MG63 (cell line): ENCODE measurements at regions not wholly inside any gene's neighbourhood (a gene's known extent, or its start where the extent isn't known, plus 50 kb on each side); places are given as distances from the start of the nearest gene placed in this dataset.
A peak's percentile ranks its signal among the peaks of the same experiment; 100 is the strongest.

Source experiments
- DNase-seq: peaks from one replicate; pipeline ENCODE4 v3.0.0-alpha.2; 2020
- H3K27me3 ChIP-seq: fragments of 250-450 bp; sonication (Bioruptor Pico); 2 replicates; pipeline ENCODE4 v1.5.1; 2020; ENCODE audit warnings: mild to moderate bottlenecking, moderate library complexity
- H3K36me3 ChIP-seq: fragments of 250-450 bp; sonication (Bioruptor Pico); 2 replicates; pipeline ENCODE4 v1.5.1; 2020; ENCODE audit warnings: mild to moderate bottlenecking, moderate library complexity
- H3K4me3 ChIP-seq: fragments of 250-450 bp; sonication (Bioruptor Pico); 2 replicates; pipeline ENCODE4 v1.5.1; 2020; ENCODE audit warnings: mild to moderate bottlenecking, moderate library complexity
- H3K9me3 ChIP-seq: fragments of 250-450 bp; sonication (Bioruptor Pico); 2 replicates; pipeline ENCODE4 v1.5.1; 2020; ENCODE audit warnings: mild to moderate bottlenecking, moderate library complexity

GRCh38 chr16:64638766-64639165, 483.1 kb downstream of the CDH11 start:
- no peaks in the 10 kb centered on the region for H3K27me3 ChIP-seq
- no peaks in the 10 kb centered on the region for H3K36me3 ChIP-seq
- H3K9me3 ChIP-seq = no peaks in the 10 kb centered on the region
- no peak for DNase-seq
- H3K4me3 ChIP-seq = no peak overlapping the region

DNA sequence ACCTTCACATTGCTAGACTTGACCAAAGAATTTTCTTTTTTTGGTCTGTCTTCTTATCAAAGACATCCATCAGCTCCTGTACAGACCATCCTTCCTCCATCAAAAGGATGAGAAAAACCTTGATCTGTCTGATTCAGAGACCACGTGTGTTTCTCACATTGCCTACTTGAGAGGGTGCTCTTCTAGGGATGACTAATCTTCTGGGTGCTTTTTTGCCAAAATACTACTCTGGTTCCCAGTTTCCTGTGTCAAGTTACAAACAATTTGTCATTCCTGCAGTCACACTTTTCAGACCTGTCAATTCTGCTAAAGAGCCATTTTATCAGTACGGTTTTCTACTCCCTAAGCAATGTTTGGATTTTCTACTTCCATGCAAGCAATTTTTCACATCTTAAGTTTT, 492.2 kb downstream of the CDH11 start:
- Histone ChIP-seq H3K4me3 (no peak overlapping the region), H3K9me3 (no peaks in the 10 kb centered on the region), H3K36me3 (no peaks in the 10 kb centered on the region), H3K27me3 (no peaks in the 10 kb centered on the region)
- DNase-seq = no peak

DNA sequence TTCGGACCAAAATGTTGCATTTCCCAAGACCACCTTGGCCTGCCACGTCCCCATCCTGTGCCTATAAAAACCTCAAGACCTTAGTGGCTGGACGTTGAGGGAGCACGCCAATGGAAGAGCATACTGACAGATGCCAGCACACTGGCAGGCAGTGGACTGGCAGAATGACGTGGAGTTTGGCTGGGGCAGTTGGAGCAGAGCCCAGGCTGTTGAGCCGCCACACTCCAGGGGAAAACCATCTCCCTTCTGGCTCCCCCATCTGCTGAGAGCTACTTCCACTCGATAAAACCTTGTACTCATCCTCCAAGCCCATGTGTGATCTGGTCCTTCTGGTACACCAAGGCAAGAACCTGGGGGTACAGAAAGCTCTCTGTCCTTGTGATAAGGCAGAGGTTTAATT, 494.1 kb downstream of the CDH11 start:
- Histone ChIP-seq H3K36me3 (no peaks in the 10 kb centered on the region), H3K9me3 (no peaks in the 10 kb centered on the region), H3K27me3 (no peaks in the 10 kb centered on the region), H3K4me3 (no peak overlapping the region)
- DNase-seq = peak; percentile 91

DNA sequence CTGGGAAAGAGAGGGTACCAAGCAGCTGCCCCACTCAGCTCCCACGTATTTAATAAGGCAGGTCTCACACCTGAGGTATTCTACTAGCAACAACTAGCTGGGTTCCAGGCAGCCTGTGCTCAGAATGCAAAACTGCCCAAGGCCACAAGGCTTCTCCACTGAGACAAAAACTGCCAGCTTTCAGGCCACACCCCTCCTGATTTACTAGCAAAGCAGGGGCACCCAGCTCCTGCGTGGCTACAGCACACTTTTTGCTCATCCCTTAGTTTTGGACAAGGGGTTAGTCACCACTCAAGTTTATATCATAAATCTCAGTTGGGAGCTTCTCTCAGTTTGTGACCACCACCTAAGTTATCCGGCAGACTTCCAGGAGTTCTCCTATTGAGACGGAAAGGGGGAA, 494.6 kb downstream of the CDH11 start:
- no peak overlapping the region for H3K4me3 ChIP-seq
- no peaks in the 10 kb centered on the region for H3K27me3 ChIP-seq
- H3K9me3 ChIP-seq = no peaks in the 10 kb centered on the region
- no peaks in the 10 kb centered on the region for H3K36me3 ChIP-seq
- peak; percentile 86 for DNase-seq

DNA sequence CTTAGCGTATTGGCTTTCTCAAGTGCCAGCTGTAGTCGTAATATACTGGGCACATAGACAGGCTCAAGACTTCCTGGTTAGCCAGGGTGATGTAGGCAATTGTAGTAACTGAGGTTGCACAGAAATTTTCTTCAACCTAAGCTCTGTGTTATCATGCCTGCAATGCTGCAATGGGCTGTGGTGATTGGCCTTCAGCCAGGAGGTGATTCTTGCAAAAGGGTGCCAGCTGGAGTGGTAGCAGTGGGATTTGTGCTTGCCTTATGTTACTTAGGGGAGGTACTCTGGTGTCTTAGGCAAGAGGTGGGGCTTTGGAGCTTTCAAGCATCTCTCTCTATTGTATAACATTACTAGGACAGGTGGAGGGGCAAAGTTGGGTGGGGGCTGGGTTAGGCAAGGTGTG, 495.1 kb downstream of the CDH11 start:
- DNase-seq = peak; percentile 77
- no peaks in the 10 kb centered on the region for H3K9me3 ChIP-seq
- H3K4me3 ChIP-seq = no peak overlapping the region
- H3K36me3 ChIP-seq = no peaks in the 10 kb centered on the region
- no peaks in the 10 kb centered on the region for H3K27me3 ChIP-seq

GRCh38 chr16:64621616-64622015, 500.2 kb downstream of the CDH11 start:
- no peak for DNase-seq
- Histone ChIP-seq H3K36me3 (no peaks in the 10 kb centered on the region), H3K9me3 (no peaks in the 10 kb centered on the region), H3K4me3 (no peak overlapping the region), H3K27me3 (no peaks in the 10 kb centered on the region)

GRCh38 chr16:64617836-64618476, 503.9 kb downstream of the CDH11 start:
- H3K27me3 ChIP-seq = no peaks in the 10 kb centered on the region
- DNase-seq = no peak
- no peak overlapping the region for H3K4me3 ChIP-seq
- no peaks in the 10 kb centered on the region for H3K36me3 ChIP-seq
- no peaks in the 10 kb centered on the region for H3K9me3 ChIP-seq

DNA sequence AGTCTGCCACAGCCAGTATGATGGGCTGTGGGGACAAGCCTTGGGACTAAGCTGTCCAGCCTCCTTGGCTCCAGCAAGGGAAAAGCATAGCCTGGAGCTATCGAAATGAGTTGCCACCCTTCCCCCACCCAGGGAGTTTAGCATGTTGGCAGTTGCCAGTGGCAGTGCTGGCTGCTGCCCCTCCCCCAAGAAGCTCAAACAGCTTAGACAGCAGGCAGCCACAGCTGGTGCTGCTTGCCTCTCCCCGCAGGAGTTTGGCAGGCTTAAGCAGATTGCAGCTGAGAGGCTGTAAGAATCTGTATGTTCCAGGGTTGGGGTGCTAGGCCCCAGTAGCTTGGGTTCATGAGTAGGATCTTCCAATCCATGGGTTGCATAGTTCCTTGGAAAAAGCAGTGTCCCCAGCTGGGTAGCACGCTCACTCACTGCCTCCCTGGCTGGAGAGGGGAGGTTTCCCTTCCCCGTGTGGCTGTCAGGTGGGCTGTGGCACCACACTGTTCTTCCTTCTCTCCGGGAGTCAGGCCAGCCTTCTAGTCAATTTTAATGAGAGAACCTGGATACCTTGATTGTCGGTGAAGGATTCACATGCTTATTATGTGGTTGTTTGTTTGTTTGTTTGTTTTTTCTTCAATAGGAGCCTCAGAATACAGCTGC, 506.1 kb downstream of the CDH11 start:
- Histone ChIP-seq H3K9me3 (no peaks in the 10 kb centered on the region), H3K27me3 (no peaks in the 10 kb centered on the region), H3K36me3 (no peaks in the 10 kb centered on the region), H3K4me3 (no peak overlapping the region)
- peak; percentile 17 for DNase-seq

DNA sequence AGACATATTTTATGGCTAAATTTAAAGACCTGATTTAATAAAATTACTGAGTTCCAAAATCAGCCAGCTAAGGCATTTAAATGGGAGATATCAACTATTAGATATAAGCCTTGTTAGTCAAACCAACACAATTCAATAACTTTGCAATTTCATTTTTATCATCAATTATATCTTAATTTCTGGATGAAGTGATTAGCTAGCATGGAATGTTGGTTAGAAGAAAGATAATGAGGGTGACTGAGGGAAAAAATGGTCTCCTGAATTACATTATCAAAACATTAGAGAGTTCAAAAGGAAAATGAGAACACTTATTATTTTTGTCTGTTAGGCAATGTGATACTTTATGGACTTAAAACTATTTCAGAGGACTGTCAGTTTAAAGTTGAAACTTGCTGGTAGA, 525.7 kb downstream of the CDH11 start:
- Histone ChIP-seq H3K27me3 (no peaks in the 10 kb centered on the region), H3K36me3 (no peaks in the 10 kb centered on the region), H3K9me3 (no peaks in the 10 kb centered on the region), H3K4me3 (no peak overlapping the region)
- no peak for DNase-seq

GRCh38 chr16:64590513-64590912, 531.4 kb downstream of the CDH11 start:
- Histone ChIP-seq H3K36me3 (no peaks in the 10 kb centered on the region), H3K9me3 (peaks cover 4% of the 10 kb centered on the region; the same call in 1 of the 2 replicates), H3K4me3 (no peak overlapping the region), H3K27me3 (no peaks in the 10 kb centered on the region)
- no peak for DNase-seq

DNA sequence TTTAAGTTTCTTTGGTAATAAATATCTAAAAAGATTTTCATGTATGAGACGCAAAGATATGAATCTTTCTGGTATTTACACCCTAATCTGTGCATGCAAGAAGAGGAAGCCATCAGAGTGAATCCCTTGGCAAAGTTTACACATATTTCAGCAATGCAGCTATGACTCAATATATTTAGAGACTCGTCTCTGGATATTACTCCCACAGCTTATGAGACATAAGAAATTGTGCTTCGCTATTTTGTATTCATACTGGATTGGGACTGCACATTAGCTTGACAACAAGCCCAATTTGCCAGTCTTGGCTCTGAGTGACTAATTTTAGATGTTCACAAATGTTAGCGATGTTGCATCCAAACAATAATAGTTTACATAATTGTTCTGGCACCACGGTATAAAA, 532.0 kb downstream of the CDH11 start:
- no peak overlapping the region for H3K4me3 ChIP-seq
- H3K36me3 ChIP-seq = no peaks in the 10 kb centered on the region
- DNase-seq = peak; percentile 40
- no peaks in the 10 kb centered on the region for H3K27me3 ChIP-seq
- peaks cover 4% of the 10 kb centered on the region; the same call in 1 of the 2 replicates for H3K9me3 ChIP-seq

GRCh38 chr16:64586781-64587180, 535.1 kb downstream of the CDH11 start:
- no peaks in the 10 kb centered on the region for H3K36me3 ChIP-seq
- DNase-seq = no peak

DNA sequence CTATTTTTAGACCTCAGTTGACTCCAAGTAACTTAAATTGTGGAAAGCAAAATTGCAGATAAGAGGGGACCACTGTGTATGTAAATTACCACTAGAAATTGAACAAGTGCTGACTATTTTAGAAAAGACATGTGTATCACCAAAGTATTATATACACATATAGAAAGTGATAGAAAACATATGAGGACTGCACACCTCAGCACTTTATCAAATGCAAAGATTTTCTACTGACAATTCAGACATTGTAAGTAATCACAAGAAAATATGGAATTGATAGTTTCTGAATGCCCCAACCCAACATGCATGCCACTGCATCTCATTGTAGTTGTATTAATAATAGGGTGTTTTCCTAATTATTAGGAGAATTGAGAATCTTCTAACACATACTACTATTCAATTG, 536.5 kb downstream of the CDH11 start:
- no peaks in the 10 kb centered on the region for H3K27me3 ChIP-seq
- no peak for DNase-seq
- H3K36me3 ChIP-seq = no peaks in the 10 kb centered on the region
- no peak overlapping the region for H3K4me3 ChIP-seq
- H3K9me3 ChIP-seq = no peaks in the 10 kb centered on the region; the same call in 1 of the 2 replicates

More at GRCh38 chr16:64586781-64587180, 535.1 kb downstream of the CDH11 start:
- no peaks in the 10 kb centered on the region for H3K27me3 ChIP-seq
- H3K9me3 ChIP-seq = peaks cover 4% of the 10 kb centered on the region; the same call in 1 of the 2 replicates
- no peak overlapping the region for H3K4me3 ChIP-seq

- no peaks in the 10 kb centered on the region for H3K9me3 ChIP-seq
- no peak overlapping the region for H3K4me3 ChIP-seq
- no peaks in the 10 kb centered on the region for H3K27me3 ChIP-seq
- DNase-seq = no peak
- H3K36me3 ChIP-seq = no peaks in the 10 kb centered on the region
These were observed 541.3 kb downstream of the CDH11 start for GRCh38 chr16:64580558-64580957.

- Histone ChIP-seq H3K9me3 (no peaks in the 10 kb centered on the region), H3K4me3 (no peak overlapping the region), H3K36me3 (no peaks in the 10 kb centered on the region), H3K27me3 (no peaks in the 10 kb centered on the region)
- DNase-seq = no peak
These were observed 542.2 kb downstream of the CDH11 start for GRCh38 chr16:64579712-64580111.

DNA sequence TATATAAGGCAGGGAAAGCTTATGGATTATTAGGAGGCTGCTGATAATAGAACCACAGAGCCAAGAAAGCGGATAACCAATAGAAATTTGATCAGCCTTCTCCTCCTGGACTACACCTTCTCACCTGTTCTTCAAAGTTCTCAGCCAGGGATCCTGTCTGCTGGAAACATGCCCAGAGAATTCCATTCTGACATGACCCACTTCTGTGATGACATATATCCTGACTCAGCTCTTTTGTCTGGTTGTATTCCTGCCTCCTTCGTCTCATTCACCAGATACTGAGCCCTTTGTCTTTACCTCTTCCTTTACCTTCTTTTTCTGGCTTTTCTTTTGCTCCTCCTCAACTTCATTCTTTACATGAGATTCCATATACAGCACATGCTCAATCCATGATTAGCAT, 576.1 kb downstream of the CDH11 start:
- Histone ChIP-seq H3K4me3 (no peak overlapping the region), H3K36me3 (no peaks in the 10 kb centered on the region), H3K9me3 (no peaks in the 10 kb centered on the region), H3K27me3 (no peaks in the 10 kb centered on the region)
- no peak for DNase-seq

DNA sequence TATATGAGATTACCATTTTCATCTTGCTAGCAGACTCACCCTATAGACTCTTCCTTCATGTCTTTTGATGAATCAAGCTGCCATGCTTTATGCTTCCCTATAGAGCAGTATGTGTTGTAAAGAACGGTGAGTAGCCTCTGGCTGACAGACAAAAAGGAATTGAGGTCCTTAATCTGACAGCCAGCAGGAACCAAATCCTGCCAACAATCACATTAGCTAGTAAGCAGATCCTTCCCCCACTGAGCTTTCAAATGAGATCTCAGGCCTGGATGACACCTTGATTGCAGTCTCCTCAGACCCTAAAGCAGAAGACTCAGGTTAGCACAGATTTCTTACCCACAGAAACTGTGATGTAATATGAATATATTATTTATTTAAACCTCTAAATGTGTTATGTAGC, 577.0 kb downstream of the CDH11 start:
- Histone ChIP-seq H3K9me3 (no peaks in the 10 kb centered on the region), H3K4me3 (no peak overlapping the region), H3K36me3 (no peaks in the 10 kb centered on the region), H3K27me3 (no peaks in the 10 kb centered on the region)
- no peak for DNase-seq

DNA sequence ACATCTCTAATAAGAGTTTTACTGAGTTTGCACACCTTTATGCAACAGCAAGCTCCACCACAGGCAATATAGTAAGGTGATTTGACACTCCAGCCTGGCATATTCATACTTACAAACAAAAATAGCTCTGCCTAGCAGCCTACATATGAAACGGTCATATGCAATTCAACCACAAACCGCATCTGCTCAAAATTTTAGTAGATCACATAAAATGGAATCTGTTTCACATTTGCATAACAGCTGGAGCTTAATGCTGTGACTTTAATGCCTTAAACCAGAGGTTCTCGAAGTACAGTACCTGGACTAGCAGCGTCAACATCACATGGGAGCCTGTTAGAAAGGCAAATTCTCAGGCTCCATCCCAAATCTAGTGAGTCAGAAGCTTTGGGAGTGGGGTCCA, 578.4 kb downstream of the CDH11 start:
- DNase-seq = no peak

More for the DNA sequence above, 578.4 kb downstream of the CDH11 start:
- Histone ChIP-seq H3K36me3 (no peaks in the 10 kb centered on the region), H3K9me3 (no peaks in the 10 kb centered on the region), H3K4me3 (no peak overlapping the region), H3K27me3 (no peaks in the 10 kb centered on the region)
